ENCODE measurements at regions not wholly inside any gene's neighbourhood (a gene's known extent, or its start where the extent isn't known, plus 50 kb on each side); places are given as distances from the start of the nearest gene placed in this dataset.

DNA sequence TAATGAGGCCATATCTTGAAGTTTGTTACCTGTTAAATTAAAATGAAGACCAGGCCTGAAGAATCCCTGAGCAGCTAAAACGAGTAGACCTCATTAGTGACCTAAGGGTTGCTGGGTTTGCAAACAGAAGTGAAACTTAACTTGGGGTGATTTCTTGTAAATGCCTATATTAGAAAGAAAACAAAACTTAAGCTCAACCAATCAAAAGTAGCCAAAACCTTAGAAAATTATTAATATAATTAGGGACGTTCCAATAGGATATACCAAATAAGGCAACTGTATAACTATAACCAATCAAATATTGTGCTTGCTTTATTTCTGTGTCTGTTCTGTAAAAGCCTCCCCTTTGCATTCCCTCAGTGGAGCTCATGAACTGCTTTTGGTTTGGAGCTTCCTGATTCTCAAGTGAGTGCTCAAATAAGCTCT is 137.9 kb upstream of the VRK2 start:
- TF ChIP-seq POLR2A (IDR thresholded peaks at IDR 0.05) = no peak
- TF ChIP-seq, protein P1, sequence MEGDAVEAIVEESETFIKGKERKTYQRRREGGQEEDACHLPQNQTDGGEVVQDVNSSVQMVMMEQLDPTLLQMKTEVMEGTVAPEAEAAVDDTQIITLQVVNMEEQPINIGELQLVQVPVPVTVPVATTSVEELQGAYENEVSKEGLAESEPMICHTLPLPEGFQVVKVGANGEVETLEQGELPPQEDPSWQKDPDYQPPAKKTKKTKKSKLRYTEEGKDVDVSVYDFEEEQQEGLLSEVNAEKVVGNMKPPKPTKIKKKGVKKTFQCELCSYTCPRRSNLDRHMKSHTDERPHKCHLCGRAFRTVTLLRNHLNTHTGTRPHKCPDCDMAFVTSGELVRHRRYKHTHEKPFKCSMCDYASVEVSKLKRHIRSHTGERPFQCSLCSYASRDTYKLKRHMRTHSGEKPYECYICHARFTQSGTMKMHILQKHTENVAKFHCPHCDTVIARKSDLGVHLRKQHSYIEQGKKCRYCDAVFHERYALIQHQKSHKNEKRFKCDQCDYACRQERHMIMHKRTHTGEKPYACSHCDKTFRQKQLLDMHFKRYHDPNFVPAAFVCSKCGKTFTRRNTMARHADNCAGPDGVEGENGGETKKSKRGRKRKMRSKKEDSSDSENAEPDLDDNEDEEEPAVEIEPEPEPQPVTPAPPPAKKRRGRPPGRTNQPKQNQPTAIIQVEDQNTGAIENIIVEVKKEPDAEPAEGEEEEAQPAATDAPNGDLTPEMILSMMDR (IDR thresholded peaks at IDR 0.05) = no peak
